Naive B cell (primary cell): ENCODE measurements at regions not wholly inside any gene's neighbourhood (a gene's known extent, or its start where the extent isn't known, plus 50 kb on each side); places are given as distances from the start of the nearest gene placed in this dataset.
A peak's percentile ranks its signal among the peaks of the same experiment; 100 is the strongest.
"Not testable (repeated sequence)": the region's sequence is repeated elsewhere in the genome, so short reads cannot be mapped to it uniquely, and the experiment has no call there.

ENCODE experiments used
- ATAC-seq, 2 donors: fragments of 150-1000 bp; cut with Tn5 transposase; 2 replicates each; pipeline ENCODE4 v1.10.0; 2021; ENCODE audit warnings: low read depth in 2 of 2, mild to moderate bottlenecking in 2 of 2, moderate library complexity in 2 of 2
- DNase-seq: peaks from one replicate; pipeline ENCODE4 v3.0.0; 2022
- H3K27ac Mint-ChIP-seq, 6 donors: one replicate each; pipeline ENCODE4 v1.8.0; 2020 to 2022; ENCODE audit warnings: mild to moderate bottlenecking in 6 of 6, mixed read lengths in 6 of 6, moderate library complexity in 5 of 6, inconsistent platforms in 2 of 6
- H3K27me3 Mint-ChIP-seq, 3 donors: one replicate each; pipeline ENCODE4 v1.8.0; 2021 to 2022; ENCODE audit warnings: mixed read lengths in 3 of 3, mild to moderate bottlenecking in 1 of 3
- H3K36me3 Mint-ChIP-seq, 2 donors: one replicate each; pipeline ENCODE4 v1.8.0; 2020 to 2022; ENCODE audit warnings: mixed read lengths in 2 of 2, inconsistent platforms in 1 of 2, mild to moderate bottlenecking in 1 of 2
- H3K4me1 Mint-ChIP-seq, 3 donors: one replicate each; pipeline ENCODE4 v1.8.0; 2020 to 2022; ENCODE audit warnings: mixed read lengths in 3 of 3, inconsistent platforms in 1 of 3, mild to moderate bottlenecking in 1 of 3, moderate library complexity in 1 of 3
- H3K4me3 Mint-ChIP-seq, 8 donors: one replicate each; pipeline ENCODE4 v1.8.0; 2020 to 2022; ENCODE audit warnings: mild to moderate bottlenecking in 8 of 8, mixed read lengths in 8 of 8, moderate library complexity in 8 of 8, inconsistent platforms in 2 of 8
- H3K9me3 Mint-ChIP-seq, 7 donors: one replicate each; pipeline ENCODE4 v1.8.0; 2020 to 2022; ENCODE audit warnings: mixed read lengths in 7 of 7, mild to moderate bottlenecking in 5 of 7, inconsistent platforms in 2 of 7, moderate library complexity in 1 of 7

DNA sequence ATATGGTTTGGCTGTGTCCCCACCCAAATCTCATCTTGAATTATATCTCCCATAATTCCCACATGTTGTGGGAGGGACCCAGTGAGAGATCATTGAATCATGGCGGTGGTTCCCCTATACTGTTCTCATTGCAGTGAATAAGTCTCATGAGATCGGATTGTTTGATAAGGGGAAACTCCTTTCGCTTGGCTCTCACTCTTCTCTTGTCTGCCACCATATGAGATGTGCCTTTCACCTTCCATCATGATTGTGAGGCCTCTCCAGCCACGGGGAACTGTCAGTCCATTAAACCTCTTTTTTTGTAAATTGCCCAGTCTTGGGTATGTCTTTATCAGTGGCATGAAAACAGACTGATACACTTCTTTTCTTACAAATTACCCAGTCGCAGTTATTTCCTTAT is 417.6 kb upstream of the RUNX1 start:
- not testable (repeated sequence) for H3K27ac Mint-ChIP-seq, H3K4me3 Mint-ChIP-seq, H3K36me3 Mint-ChIP-seq, H3K4me1 Mint-ChIP-seq, ATAC-seq, DNase-seq, H3K27me3 Mint-ChIP-seq
- H3K9me3 Mint-ChIP-seq, result peaks cover 5 to 18% (median 12%) of the 10 kb centered on the region in 7 donors

DNA sequence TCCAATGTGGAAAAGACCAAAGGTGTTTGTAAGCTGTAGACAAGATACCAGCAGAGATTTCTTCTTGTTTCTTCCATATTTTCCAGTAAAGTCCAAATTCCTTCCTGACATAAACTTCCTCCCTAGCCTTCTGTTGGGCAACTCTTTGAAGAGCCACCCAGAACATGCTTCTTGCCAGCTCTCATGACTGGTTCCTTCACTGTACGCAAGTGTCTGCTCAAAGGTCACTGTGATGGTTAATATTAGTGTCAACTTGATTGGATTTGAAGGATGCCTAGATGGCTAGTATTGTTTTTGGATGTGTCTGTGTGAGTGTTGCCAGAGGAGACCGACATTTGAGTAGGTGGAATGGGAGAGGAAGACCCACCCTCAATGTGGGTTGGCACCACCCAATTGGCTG is 416.6 kb upstream of the RUNX1 start:
- H3K27me3 Mint-ChIP-seq, result no peaks in the 10 kb centered on the region
- ATAC-seq (no peak), DNase-seq (no peak)
- no peak overlapping the region for H3K27ac Mint-ChIP-seq
- H3K36me3 Mint-ChIP-seq, result peaks cover 0 to 6% of the 10 kb centered on the region in 2 donors
- H3K4me3 Mint-ChIP-seq, result no peak overlapping the region
- H3K9me3 Mint-ChIP-seq, result peaks cover 5 to 18% (median 12%) of the 10 kb centered on the region in 7 donors
- no peaks in the 10 kb centered on the region for H3K4me1 Mint-ChIP-seq

DNA sequence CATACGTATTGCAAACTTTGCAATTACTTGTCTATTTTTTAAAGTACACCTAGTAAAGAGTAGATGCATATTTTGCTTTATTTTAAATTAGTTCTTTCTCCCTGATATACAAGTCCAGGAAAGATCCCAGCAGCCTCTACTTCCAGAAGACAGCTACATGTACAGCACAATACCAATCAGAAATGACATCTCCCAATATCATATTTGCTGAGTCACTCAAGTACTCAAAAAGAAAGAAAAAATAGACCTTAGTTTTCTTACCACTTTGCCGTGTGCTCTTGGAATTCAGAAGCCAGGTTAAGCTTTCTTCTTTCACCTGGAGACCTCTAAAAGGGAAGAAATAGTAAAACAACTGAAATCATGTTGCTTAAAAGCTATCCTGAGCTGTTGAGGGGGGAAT is 412.6 kb upstream of the RUNX1 start:
- H3K36me3 Mint-ChIP-seq, result peaks cover 0 to 1% of the 10 kb centered on the region in 2 donors
- H3K4me1 Mint-ChIP-seq, result no peaks in the 10 kb centered on the region
- DNase-seq (no peak), ATAC-seq (no peak)
- H3K27ac Mint-ChIP-seq, result no peak overlapping the region
- H3K9me3 Mint-ChIP-seq, result peaks cover 5 to 14% (median 8%) of the 10 kb centered on the region in 7 donors
- H3K27me3 Mint-ChIP-seq, result no peaks in the 10 kb centered on the region
- no peak overlapping the region for H3K4me3 Mint-ChIP-seq

DNA sequence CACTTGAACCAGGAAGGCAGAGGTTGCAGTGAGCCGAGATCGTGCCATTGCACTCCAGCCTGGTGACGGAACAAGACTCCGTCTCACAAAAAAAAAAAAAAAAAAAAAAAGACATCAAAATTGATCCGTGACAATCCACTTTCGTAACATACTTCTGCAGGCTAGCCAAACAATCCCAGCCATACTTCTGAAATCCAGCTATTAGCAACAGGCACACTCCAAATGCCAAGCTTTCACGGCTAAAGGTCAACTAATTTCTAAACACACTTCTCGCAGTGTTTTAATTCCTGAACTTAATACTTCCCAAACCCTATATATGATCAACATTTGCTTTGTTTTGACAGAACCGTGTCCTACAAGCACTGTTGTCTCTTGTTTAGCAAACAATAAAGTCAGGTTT is 411.3 kb upstream of the RUNX1 start:
- H3K27me3 Mint-ChIP-seq, result no peaks in the 10 kb centered on the region
- no peak overlapping the region for H3K4me3 Mint-ChIP-seq
- DNase-seq, result no peak
- no peak overlapping the region for H3K27ac Mint-ChIP-seq
- H3K36me3 Mint-ChIP-seq, result no peaks in the 10 kb centered on the region
- H3K9me3 Mint-ChIP-seq, result peaks cover 0 to 6% (median 3%) of the 10 kb centered on the region in 7 donors
- no peak for ATAC-seq
- no peaks in the 10 kb centered on the region for H3K4me1 Mint-ChIP-seq

DNA sequence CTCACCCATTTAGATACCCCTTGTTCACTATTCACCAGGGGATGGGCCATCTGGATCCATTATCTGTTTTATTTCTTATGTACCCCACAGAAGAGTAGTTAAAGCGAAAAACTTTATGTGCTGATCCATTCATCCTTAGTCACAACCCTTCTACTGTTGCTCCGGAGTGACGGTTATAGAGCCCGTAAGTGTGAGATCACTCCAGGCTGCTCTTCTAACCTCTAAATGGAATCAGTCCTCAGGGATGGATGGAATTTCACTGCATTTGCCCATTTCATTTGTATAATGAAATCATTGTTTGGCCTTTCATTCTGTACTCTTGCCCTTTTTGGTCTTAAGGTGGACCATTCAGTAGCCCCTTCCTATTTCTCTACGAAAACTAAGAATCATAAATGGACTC is 409.3 kb upstream of the RUNX1 start:
- H3K4me3 Mint-ChIP-seq, result no peak overlapping the region
- DNase-seq (no peak), ATAC-seq (no peak)
- no peaks in the 10 kb centered on the region for H3K27me3 Mint-ChIP-seq
- no peaks in the 10 kb centered on the region for H3K9me3 Mint-ChIP-seq
- H3K27ac Mint-ChIP-seq, result no peak overlapping the region
- no peaks in the 10 kb centered on the region for H3K36me3 Mint-ChIP-seq
- H3K4me1 Mint-ChIP-seq, result peaks cover 0 to under 1% (median 0%) of the 10 kb centered on the region in 3 donors

DNA sequence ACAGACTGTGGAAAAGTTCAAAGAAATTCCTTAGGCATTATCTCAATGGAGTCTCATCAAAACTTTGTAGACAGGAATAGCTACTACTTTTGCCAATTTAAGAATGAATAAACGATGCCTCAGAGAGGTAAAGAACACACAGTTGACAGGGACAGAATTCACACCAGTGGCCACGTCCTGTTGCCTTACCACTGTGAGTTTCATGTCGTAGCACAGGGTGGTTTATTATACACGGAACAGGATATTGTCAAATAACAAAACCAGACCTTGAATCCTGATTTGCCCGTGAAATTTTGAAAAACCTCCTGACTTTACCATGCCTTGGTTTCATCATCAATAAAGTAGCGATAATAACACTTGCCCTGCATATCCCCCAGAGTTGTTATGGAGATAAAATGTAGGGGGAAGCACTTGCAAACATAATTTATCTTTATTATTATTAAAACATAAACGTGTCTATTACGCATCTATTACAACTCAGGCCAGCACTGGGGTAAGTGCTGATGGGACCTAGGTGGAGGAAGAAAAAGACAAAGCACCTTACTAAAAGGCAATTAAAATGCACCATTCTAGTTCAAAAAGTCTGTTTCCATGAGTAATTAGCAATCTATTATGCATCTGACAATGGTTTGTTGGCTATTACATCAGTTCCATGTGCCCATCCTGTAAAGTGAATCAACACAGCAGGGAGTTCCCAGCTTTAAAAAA is 408.1 kb upstream of the RUNX1 start:
- no peak for ATAC-seq
- no peak overlapping the region for H3K4me3 Mint-ChIP-seq
- peaks cover 0 to 5% (median 0%) of the 10 kb centered on the region in 3 donors for H3K4me1 Mint-ChIP-seq
- no peaks in the 10 kb centered on the region for H3K27me3 Mint-ChIP-seq
- H3K27ac Mint-ChIP-seq, result no peak overlapping the region
- no peak for DNase-seq
- H3K9me3 Mint-ChIP-seq, result peaks cover 0 to 1% (median 0%) of the 10 kb centered on the region in 7 donors
- H3K36me3 Mint-ChIP-seq, result peaks cover 0 to 2% of the 10 kb centered on the region in 2 donors

DNA sequence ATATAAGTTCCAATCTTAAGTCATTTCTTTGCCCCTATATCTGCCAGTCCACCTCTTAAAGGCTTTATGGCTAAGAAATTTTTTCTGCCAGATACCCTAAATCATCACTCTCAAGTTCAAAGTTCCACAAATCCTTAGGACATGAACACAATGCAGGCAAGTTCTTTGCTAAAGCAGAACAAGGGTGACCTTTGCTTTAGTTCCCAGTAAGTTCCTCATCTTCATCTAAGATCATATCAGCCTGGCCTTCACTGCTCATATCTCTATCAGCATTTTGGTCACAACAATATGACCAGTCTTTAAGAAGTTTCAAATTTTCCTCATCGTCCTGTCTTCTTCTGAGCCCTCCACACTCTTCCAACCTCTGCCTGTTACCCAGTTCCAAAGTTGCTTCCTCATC is 402.2 kb upstream of the RUNX1 start:
- Mint-ChIP-seq H3K27ac (no peak overlapping the region), H3K9me3 (peaks cover 0 to 25% (median 14%) of the 10 kb centered on the region in 7 donors), H3K4me3 (no peak overlapping the region), H3K36me3 (peaks cover 13 to 24% of the 10 kb centered on the region in 2 donors), H3K4me1 (peaks cover 0 to 5% (median 0%) of the 10 kb centered on the region in 3 donors), H3K27me3 (no peaks in the 10 kb centered on the region)
- ATAC-seq (no peak), DNase-seq (no peak)

DNA sequence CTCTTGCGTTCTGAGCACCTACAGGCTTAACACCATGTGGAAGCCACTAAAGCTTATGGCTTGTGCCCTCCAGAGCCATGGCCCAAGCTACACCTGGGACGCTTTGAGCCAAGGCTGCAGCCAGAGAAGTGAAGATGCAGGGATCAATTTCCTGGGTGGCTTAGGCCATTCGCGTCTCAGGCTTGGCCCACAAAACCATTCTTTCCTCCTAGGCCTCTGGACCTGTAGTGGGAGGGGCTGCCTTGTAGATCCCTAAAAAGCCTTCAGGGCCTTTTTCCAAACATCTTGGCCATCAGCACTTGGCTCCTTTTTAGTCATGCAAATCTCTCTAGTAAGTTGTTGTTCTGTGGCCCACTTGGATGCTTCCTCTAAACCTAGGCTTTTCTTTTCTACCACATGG is 401.7 kb upstream of the RUNX1 start:
- no peak overlapping the region for H3K27ac Mint-ChIP-seq

DNA sequence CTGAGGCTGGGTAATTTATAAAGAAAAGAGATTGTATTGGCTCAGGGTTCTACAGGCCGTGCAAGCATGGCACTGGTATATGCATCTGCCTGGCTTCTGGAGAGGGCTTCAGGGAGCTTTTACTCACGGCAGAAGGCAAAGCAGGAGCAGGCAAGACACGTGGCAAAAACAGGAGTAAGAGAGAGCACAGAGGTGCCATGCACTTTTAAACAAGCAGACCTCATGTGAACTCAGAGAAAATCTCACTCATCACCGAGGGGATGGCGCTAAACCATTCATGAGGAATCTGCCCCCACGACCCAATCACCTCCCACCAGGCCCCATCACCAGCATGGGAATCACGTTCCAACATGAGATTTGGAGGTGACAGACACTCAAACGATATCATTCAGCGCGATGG is 400.7 kb upstream of the RUNX1 start:
- H3K27me3 Mint-ChIP-seq, result no peaks in the 10 kb centered on the region
- no peak overlapping the region for H3K27ac Mint-ChIP-seq
- ATAC-seq (no peak), DNase-seq (no peak)
- no peak overlapping the region for H3K4me3 Mint-ChIP-seq
- H3K9me3 Mint-ChIP-seq, result peaks cover 0 to 25% (median 14%) of the 10 kb centered on the region in 7 donors
- peaks cover 0 to 11% (median 0%) of the 10 kb centered on the region in 3 donors for H3K4me1 Mint-ChIP-seq
- peaks cover 13 to 24% of the 10 kb centered on the region in 2 donors for H3K36me3 Mint-ChIP-seq

More for the DNA sequence above, 401.7 kb upstream of the RUNX1 start:
- no peak for DNase-seq
- peaks cover 13 to 24% of the 10 kb centered on the region in 2 donors for H3K36me3 Mint-ChIP-seq
- H3K27me3 Mint-ChIP-seq, result no peaks in the 10 kb centered on the region
- ATAC-seq, result no peak
- H3K4me3 Mint-ChIP-seq, result no peak overlapping the region
- H3K9me3 Mint-ChIP-seq, result peaks cover 0 to 25% (median 14%) of the 10 kb centered on the region in 7 donors
- peaks cover 0 to 5% (median 0%) of the 10 kb centered on the region in 3 donors for H3K4me1 Mint-ChIP-seq

DNA sequence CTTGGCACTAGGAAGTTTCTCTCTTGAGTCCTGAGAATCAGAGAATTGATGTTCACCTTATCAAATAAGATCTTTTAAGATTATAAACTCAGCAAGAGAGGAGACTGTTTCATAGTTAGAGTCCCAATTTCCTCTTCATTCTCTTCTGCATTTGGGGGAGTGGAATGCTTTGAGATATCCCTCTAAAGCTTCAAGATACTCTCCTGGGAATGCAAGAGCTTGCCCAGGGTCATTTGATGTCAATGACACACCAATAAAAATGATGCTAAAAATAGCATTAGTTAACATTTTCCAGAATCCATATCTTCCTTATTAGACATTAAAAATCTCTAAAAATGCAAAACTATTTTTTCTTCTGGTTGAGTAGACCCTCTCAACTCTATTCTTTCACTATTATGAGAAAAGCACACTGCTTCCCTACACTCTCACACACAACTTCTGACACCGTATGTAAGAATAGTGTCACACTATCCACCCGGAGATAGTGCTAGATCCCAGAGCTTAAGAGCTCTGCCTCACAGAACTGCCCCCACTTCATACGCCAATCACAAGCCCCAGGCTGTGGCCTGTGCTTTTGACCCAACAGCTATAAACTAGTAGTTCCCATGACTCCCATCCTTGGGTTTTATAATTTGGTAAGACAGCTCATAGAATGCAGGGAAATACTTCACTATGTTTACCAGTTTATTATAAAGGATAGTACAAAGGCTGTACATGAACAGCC is 399.9 kb upstream of the RUNX1 start:
- DNase-seq (no peak), ATAC-seq (no peak)
- H3K9me3 Mint-ChIP-seq, result peaks cover 0 to 25% (median 14%) of the 10 kb centered on the region in 7 donors
- H3K27ac Mint-ChIP-seq, result no peak overlapping the region
- H3K36me3 Mint-ChIP-seq, result peaks cover 13 to 24% of the 10 kb centered on the region in 2 donors
- peaks cover 0 to 7% (median 0%) of the 10 kb centered on the region in 3 donors for H3K27me3 Mint-ChIP-seq
- H3K4me1 Mint-ChIP-seq, result peaks cover 0 to 11% (median 0%) of the 10 kb centered on the region in 3 donors
- no peak overlapping the region for H3K4me3 Mint-ChIP-seq

DNA sequence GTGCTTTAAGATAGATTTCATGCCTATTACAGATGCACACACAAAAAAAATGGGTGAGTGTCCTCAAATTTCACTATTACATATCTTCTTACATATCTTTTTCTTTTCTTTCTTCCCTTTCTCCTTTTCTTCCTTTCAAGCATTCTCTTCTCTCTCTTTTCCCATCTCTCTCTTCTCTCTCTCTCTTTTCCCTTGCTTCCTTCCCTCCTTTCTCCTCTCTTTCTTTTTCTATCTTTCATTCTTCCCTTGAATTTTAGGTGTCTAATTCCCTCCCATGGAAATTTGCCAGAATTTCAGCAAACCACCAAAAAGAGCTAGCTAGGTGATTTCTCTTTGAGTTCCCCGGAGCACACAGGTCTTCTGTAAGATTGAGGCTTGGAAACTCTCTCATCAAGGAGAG is 395.3 kb upstream of the RUNX1 start:
- DNase-seq, result no peak
- H3K4me1 Mint-ChIP-seq, result peaks cover 7 to 16% (median 10%) of the 10 kb centered on the region in 3 donors
- no peak overlapping the region for H3K4me3 Mint-ChIP-seq
- H3K36me3 Mint-ChIP-seq, result no peaks in the 10 kb centered on the region
- no peaks in the 10 kb centered on the region for H3K9me3 Mint-ChIP-seq
- H3K27me3 Mint-ChIP-seq, result peaks cover 0 to 10% (median 0%) of the 10 kb centered on the region in 3 donors
- H3K27ac Mint-ChIP-seq, result no peak overlapping the region
- no peak for ATAC-seq

DNA sequence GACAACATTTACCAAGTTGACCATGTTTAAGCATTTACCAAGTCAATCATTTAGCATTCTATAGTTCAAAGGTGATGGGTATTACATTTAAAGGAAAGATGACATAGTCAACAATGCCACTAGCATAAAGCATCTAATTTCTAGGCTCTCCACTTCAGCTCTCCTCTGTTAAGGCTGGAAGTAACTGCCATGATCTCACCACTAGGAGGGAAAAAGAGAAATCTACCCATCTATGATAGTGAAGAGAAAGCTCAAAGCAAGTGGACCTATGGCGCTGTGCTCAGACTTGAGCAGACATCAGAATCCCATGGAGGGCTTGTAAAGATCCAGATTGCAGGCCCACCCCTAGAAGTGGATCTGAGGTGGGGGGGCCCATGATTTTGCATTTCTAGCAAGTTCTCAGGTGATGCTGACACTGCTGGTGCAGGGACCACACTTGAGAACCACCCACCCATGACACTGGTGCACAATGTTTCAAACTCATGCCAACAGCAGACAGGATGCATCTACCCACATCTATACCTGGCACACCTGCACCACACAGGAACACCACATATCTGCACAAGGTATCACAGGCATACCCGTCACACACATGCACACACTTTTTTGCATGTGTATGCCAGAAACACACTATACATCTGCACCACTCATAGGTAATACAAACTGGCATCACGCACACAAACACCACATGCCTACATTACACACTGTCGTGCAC is 392.9 kb upstream of the RUNX1 start:
- Mint-ChIP-seq H3K27me3 (peaks cover 0 to 10% (median 0%) of the 10 kb centered on the region in 3 donors), H3K9me3 (no peaks in the 10 kb centered on the region), H3K4me3 (no peak overlapping the region), H3K27ac (no peak overlapping the region), H3K36me3 (no peaks in the 10 kb centered on the region), H3K4me1 (peaks cover 23 to 34% (median 27%) of the 10 kb centered on the region in 3 donors)
- no peak for ATAC-seq
- DNase-seq, result no peak

DNA sequence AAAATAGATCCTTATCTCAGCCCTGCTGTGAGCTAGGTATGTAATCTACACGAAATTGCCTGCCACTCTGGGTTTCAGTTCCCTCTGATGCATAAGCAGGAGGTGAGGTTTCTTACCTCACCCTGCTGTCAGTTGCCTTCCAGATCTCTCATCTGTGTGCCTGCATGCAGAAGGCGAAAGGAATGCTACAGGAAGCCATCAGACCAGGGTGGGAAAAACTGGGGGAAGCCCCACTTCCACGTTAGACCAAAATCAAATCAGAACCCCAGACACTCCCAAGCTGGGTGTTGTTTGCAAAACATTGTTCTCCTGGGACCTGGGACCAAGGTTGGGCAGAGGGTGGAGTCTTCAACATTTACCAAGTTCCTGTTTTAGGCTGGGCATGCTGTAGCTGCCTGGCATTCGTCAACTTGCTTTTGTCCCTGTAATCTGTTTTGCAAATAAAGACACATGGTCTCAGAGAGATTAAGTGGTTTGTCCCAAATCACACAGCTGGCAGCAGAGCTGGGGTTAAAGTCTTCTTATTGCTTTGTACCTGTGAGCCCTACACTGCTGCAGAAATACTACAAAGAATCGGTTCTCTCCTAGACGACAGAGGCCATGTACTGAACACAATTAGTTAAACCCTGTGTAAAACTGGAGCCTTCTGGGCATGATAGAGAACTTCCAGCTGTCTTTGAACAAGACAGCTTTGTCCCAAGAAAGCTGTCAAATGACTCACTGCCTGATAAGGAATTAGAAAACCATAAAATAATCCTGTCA is 389.7 kb upstream of the RUNX1 start:
- peak overlapping the region; percentile 15 to 88 (median 81) for H3K4me3 Mint-ChIP-seq
- peak overlapping the region; percentile 23 to 86 (median 78) for H3K27ac Mint-ChIP-seq
- ATAC-seq, result peak; percentile 97 to 98
- peak; percentile 61 for DNase-seq
- peaks cover 0 to 2% of the 10 kb centered on the region in 2 donors for H3K36me3 Mint-ChIP-seq
- H3K9me3 Mint-ChIP-seq, result peaks cover 0 to 15% (median 11%) of the 10 kb centered on the region in 7 donors
- peaks cover 0 to 7% (median 0%) of the 10 kb centered on the region in 3 donors for H3K27me3 Mint-ChIP-seq
- H3K4me1 Mint-ChIP-seq, result peaks cover 23 to 30% (median 27%) of the 10 kb centered on the region in 3 donors
